ENCODE measurements at regions not wholly inside any gene's neighbourhood (a gene's known extent, or its start where the extent isn't known, plus 50 kb on each side); places are given as distances from the start of the nearest gene placed in this dataset.
"Not testable (repeated sequence)": the region's sequence is repeated elsewhere in the genome, so short reads cannot be mapped to it uniquely, and the experiment has no call there.

GRCh38 chr3:153370680-153371079 lies 208.7 kb downstream of the RAP2B start:
- no peak for DNase-seq (ENCODE audit: low read depth, low spot score)

- DNase-seq (ENCODE audit: low read depth, low spot score), result no peak
Measured at GRCh38 chr3:153372326-153372725, 210.3 kb downstream of the RAP2B start.

DNA sequence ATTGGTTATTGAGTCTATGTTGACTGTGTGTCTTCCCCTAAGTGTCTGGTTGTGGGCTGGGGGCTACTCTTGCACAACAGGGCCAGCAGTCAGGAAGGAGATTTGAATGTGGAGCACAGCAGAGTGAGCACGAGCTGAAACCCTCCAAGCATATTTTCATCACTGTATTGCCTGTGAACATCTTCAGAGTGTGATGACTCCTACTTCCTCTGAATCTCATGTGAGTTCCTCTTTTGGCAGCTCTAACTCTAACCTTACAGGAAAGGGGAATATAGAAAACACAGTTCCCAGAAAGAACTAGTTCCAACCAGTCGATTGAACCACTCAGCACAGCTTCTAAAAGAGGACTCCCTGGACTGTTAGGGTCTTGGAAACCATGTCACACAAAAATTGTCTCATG lies 211.6 kb downstream of the RAP2B start:
- DNase-seq (ENCODE audit: low read depth, low spot score), result no peak

DNA sequence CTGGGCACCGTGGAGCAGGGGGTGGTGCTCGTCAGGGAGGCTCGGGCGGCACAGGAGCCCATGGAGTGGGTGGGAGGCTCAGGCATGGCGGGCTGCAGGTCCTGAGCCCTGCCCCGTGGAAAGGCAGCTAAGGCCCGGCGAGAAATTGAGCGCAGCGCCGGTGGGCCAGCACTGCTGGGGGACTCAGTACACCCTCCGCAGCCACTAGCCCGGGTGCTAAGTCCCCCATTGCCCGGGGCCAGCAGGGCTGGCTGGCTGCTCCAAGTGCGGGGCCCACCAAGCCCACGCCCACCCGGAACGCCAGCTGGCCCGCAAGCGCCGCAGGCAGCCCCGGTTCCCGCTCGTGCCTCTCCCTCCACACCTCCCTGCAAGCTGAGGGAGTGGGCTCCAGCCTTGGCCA lies 216.3 kb downstream of the RAP2B start:
- DNase-seq (ENCODE audit: low read depth, low spot score), result not testable (repeated sequence)

- DNase-seq (ENCODE audit: low read depth, low spot score), result no peak
Measured at GRCh38 chr3:153379516-153379915, 217.5 kb downstream of the RAP2B start.

GRCh38 chr3:153385343-153385742 lies 223.3 kb downstream of the RAP2B start:
- DNase-seq (ENCODE audit: low read depth, low spot score), result no peak

DNA sequence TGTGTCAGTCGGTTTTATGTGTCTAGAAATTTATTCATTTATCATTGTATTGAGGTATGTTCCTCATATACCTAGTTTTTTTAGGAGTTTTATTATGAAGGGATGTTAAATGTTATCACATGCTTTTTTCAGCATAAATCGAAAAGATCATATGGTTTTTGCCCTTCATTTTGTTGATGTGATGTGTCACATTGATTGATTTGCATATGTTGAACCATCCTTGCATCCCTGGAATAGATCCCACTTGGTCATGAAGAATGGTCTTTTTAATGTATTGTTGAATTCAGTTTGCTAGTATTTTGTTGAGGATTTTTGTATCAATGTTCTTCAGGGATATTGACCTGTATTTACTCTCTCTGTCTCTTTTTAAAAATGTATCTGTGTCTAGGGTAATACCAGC lies 230.3 kb downstream of the RAP2B start:
- no peak for DNase-seq (ENCODE audit: low read depth, low spot score)

DNA sequence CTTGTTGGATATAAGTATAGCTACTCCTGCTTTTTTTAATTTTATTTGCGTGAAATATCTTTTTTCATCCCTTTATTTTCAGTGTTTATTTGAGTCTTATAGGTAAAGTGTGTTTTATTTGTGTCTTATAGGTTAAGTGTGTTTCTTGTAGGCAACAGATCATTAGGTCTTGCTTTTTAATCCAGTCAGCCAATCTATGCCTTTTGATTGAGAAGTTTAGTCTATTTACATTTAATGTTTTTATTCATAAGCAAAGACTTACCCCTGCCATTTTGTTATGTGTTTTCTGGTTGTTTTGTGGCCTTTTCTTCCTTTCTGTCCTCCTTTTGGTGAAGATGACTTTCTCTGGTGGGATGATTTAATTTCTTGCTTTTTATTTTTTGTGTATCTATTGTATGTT lies 232.0 kb downstream of the RAP2B start:
- no peak for DNase-seq (ENCODE audit: low read depth, low spot score)

GRCh38 chr3:153396581-153396980 lies 234.6 kb downstream of the RAP2B start:
- DNase-seq (ENCODE audit: low read depth, low spot score), result no peak

DNA sequence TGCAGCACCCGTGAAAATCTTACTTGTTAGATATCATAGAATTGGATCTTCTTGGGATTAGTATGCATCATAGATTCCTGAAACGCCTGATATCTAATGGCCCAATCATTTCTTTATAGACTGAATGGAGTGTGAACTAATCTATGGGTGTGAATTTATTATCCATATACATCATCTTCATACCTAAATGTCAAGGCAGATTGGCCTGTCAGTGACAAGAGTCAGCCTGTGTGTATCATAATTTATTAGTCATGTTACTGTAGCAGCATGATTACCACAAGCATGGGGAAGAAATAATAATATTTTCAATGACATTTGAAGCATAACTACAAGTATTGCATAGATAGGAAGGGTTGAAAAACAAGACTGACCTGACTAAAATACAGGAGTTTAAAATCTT lies 235.8 kb downstream of the RAP2B start:
- no peak for DNase-seq (ENCODE audit: low read depth, low spot score)

DNA sequence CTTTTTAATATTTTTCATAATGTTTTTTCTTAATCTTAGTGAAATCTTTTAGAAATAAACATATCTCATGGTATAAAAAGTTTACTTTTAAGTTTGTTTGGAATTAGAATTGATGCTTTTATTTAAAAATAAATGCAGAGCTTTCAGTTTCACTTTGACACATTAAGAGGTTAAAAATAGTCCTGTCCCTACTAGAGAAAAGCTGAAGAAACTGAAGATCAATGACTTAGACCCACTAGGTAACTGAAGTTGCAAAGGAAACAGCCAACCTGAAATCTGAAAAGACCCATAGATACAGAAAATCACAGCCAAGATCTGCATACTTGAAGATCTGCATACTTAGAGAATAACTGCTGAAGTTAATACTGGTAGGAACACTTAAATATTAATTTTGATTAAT lies 237.6 kb downstream of the RAP2B start:
- DNase-seq (ENCODE audit: low read depth, low spot score), result no peak

GRCh38 chr3:153400641-153401040 lies 238.6 kb downstream of the RAP2B start:
- no peak for DNase-seq (ENCODE audit: low read depth, low spot score)

GRCh38 chr3:153404157-153404556 lies 242.1 kb downstream of the RAP2B start:
- DNase-seq (ENCODE audit: low read depth, low spot score), result no peak

GRCh38 chr3:153405320-153405719 lies 243.3 kb downstream of the RAP2B start:
- not testable (repeated sequence) for DNase-seq (ENCODE audit: low read depth, low spot score)

- no peak for DNase-seq (ENCODE audit: low read depth, low spot score)
Measured at GRCh38 chr3:153410517-153410916, 248.5 kb downstream of the RAP2B start.

DNA sequence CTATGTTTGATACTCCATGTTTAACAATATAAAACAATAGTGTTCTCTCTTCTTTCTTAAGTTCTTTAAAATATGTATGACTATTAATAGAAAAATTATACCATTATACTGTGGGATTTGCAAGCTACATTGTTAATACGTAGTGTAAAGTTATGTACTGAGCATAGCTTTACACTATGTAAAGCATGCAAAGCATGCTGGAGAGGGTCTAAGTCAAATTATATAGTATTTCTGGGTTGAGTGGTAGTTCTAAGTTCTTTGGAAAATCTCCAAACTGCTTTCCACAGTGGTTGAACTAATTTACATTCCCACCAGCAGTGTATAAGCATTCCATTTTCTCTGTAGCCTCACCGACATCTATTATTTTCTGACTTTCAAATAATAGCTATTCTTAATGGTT lies 253.0 kb downstream of the RAP2B start:
- no peak for DNase-seq (ENCODE audit: low read depth, low spot score)

- DNase-seq (ENCODE audit: low read depth, low spot score), result no peak
Measured at GRCh38 chr3:153422314-153422713, 260.3 kb downstream of the RAP2B start.

DNA sequence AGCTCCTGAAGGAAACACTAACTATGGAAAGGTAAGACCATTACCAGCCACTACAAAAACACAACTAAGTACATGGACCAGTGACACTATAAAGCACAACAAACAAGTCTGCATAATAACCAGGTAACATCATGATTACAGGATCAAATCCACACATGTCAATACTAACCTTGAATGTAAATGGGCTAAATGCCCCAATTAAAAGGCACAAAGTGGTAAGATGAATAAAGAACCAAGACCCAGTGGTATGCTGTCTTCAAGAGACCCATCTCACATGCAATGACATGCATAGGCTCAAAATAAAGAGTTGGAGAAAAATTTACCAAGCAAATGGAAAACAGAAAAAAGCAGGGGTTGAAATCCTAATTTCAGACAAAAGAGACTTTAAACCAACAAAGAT lies 261.8 kb downstream of the RAP2B start:
- not testable (repeated sequence) for DNase-seq (ENCODE audit: low read depth, low spot score)

GRCh38 chr3:153426344-153426743 lies 264.3 kb downstream of the RAP2B start:
- no peak for DNase-seq (ENCODE audit: low read depth, low spot score)

DNA sequence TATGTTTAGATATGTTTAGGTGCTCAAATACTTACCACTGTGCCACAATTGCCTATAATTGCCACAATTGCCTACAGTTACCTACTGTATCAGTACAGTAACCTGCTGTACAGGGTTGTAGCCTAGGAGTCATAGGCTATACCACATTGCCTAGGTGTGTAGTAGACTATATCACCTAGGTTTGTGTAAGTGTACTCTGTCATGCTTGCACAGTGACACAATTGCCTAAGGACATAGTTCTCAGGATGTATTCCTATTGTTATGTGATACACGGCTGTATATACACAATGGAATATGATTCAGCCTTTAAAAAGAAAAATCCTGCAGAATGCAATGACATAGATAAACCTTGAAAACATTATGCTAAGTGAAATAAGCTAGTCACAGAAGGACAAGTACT lies 264.8 kb downstream of the RAP2B start:
- DNase-seq (ENCODE audit: low read depth, low spot score), result no peak

GRCh38 chr3:153429821-153430220 lies 267.8 kb downstream of the RAP2B start:
- DNase-seq (ENCODE audit: low read depth, low spot score), result no peak

DNA sequence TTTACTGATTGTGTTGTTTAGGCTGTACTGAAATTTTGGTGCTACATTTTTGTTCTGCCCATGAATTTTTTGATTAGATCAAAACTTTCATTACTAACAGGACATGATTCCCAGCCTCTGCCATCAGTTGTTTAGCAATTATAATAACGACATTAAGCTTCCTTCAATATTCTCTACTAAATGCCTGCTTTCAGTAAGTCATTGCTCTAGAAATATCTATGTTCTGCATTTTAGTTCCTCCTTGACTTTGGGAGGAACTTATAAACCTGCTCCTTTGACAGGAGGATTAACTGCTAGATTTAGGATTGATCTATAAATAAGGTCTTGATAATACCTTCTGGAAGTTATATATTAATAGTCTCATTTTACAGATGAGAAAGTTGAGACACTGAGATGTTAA lies 269.1 kb downstream of the RAP2B start:
- DNase-seq (ENCODE audit: low read depth, low spot score), result no peak

DNA sequence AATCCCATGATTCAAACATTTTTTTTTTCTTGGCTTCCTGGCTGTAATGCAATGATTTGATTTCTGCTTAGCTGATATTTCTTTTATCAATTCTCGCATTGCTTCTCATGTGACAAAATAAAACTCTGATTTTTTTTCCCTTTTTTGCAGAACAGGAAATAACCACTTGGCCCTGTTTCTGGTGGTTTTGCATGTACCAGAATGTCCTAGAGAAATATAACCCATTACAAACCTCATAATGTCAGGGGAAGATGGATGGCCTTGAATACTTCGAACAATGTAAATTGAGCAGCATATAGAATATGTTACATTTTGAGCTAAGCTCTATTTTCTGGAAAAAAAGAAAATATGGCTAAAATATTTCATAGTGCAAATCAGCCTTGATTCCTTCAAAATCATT lies 275.6 kb downstream of the RAP2B start:
- no peak for DNase-seq (ENCODE audit: low read depth, low spot score)

GRCh38 chr3:153438271-153438670 lies 276.2 kb downstream of the RAP2B start:
- DNase-seq (ENCODE audit: low read depth, low spot score), result no peak

DNA sequence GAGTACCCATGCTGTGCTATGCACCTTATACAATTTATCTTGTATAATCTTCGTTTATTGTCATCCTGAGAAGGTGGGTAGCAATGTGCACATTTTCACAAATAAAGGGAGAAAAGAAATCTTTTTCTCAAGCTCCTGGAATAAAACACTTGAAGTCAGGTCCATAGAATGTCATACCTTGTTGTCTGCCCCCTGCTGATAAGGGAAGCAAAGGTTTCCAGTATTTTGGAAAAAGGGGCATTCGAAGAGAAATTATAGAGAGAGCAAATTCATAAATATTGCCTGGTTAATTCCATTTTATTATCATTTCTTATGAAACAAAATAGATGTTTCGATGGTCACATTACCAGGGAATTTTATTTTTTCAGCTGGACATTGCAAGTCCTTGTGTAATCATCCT lies 277.8 kb downstream of the RAP2B start:
- DNase-seq (ENCODE audit: low read depth, low spot score), result no peak
